HepG2 (cell line): ENCODE measurements at regions not wholly inside any gene's neighbourhood (a gene's known extent, or its start where the extent isn't known, plus 50 kb on each side); places are given as distances from the start of the nearest gene placed in this dataset.

Experiments used
- CEBPB ChIP-seq: IDR thresholded peaks from 2 replicates; pipeline ENCODE4 v1.6.1; 2011; ENCODE audit warnings: low read depth, low read length, improper control_type of control experiment, borderline replicate concordance
- GABPA ChIP-seq, 2 experiments: IDR thresholded peaks; 2 replicates each; pipeline ENCODE4 v1.6.1; 2011 to 2016; ENCODE audit warnings: low read depth in 2 of 2, low read length in 1 of 2, missing biosample characterization in 1 of 2, missing genetic modification characterization in 1 of 2
- HBP1 ChIP-seq: IDR thresholded peaks from 2 replicates; pipeline ENCODE4 v1.6.1; 2016; ENCODE audit warnings: low read depth, control low read depth
- HMGA1 ChIP-seq: sonication (generic); formaldehyde crosslinking; conservative IDR thresholded peaks from 2 replicates; pipeline ENCODE4 v1.4.0; 2020; ENCODE audit warnings: missing genetic modification reagents
- PRMT3 ChIP-seq: sonication (generic); formaldehyde crosslinking; IDR thresholded peaks from 2 replicates; pipeline ENCODE4 v1.8.1; 2022; ENCODE audit warnings: low read depth, mild to moderate bottlenecking, moderate library complexity, missing genetic modification reagents, borderline replicate concordance
- SAP130 ChIP-seq: IDR thresholded peaks from 2 replicates; pipeline ENCODE4 v1.6.1; 2016; ENCODE audit warnings: low read depth
- TAF1 ChIP-seq: sonication (generic); formaldehyde crosslinking; IDR thresholded peaks from 2 replicates; pipeline ENCODE4 v1.4.0; 2020; ENCODE audit warnings: missing genetic modification reagents
- TBP ChIP-seq: sonication (generic); formaldehyde crosslinking; IDR thresholded peaks from 2 replicates; pipeline ENCODE4 v1.5.0; 2020; ENCODE audit warnings: missing genetic modification reagents
- ZBED4 ChIP-seq: sonication (generic); formaldehyde crosslinking; IDR thresholded peaks from 2 replicates; pipeline ENCODE4 v1.4.0; 2020; ENCODE audit warnings: missing genetic modification reagents, borderline replicate concordance
- ZBTB14 ChIP-seq: sonication (generic); formaldehyde crosslinking; IDR thresholded peaks from 2 replicates; pipeline ENCODE4 v1.4.0; 2020; ENCODE audit warnings: missing genetic modification reagents
- ZBTB40 ChIP-seq, 2 experiments: fragments of 450-650 bp in 1 of 2; sonication (generic) in 1 of 2; formaldehyde crosslinking in 1 of 2; IDR thresholded peaks; 2 replicates each; pipeline versions ENCODE4 v1.6.1 to v1.8.0; 2016 to 2022; ENCODE audit warnings: antibody characterized with exemption in 1 of 2, mild to moderate bottlenecking in 1 of 2, missing genetic modification reagents in 1 of 2
- ZNF17 ChIP-seq: sonication (generic); formaldehyde crosslinking; IDR thresholded peaks from 2 replicates; pipeline ENCODE4 v1.5.0; 2020; ENCODE audit warnings: mild to moderate bottlenecking, missing genetic modification reagents
- ZNF768 ChIP-seq: sonication (generic); formaldehyde crosslinking; IDR thresholded peaks from 2 replicates; pipeline ENCODE4 v1.4.0; 2020; ENCODE audit warnings: missing genetic modification reagents

- no peak for TF ChIP-seq HBP1
- no peak for TF ChIP-seq TBP (CRISPR knock-in tag)
- no peak for TF ChIP-seq ZBTB40 (IDR thresholded peaks at IDR 0.05)
- TF ChIP-seq ZBTB40 (CRISPR knock-in tag; IDR thresholded peaks at IDR 0.05), result no peak
- TF ChIP-seq SAP130 (CRISPR knock-in tag), result peak; percentile 70
- no peak for TF ChIP-seq HMGA1 (CRISPR knock-in tag)
- no peak for TF ChIP-seq PRMT3 (CRISPR knock-in tag)
- TF ChIP-seq ZBTB14 (CRISPR knock-in tag), result no peak
- TF ChIP-seq ZNF768 (CRISPR knock-in tag), result peak; percentile 24; the same call in 1 of the 2 replicates
- no peak for TF ChIP-seq ZNF17 (CRISPR knock-in tag)
- TF ChIP-seq TAF1, result no peak
- TF ChIP-seq CEBPB, result peak; percentile 99
- TF ChIP-seq GABPA (IDR thresholded peaks at IDR 0.05; ENCODE audit: low read depth, low read length), result no peak
- no peak for TF ChIP-seq GABPA (CRISPR knock-in tag; IDR thresholded peaks at IDR 0.05; ENCODE audit: low read depth)
- no peak for TF ChIP-seq ZBED4
Observed at GRCh38 chr3:72270072-72270681, 485.2 kb upstream of the PROK2 start (continued).
